Stimulated activated CD4-positive, alpha-beta T cell treated with anti-CD3 and anti-CD28 coated beads, Interleukin-2, amount 100 ng/mL, for 4 hours (primary cell): ENCODE measurements at regions not wholly inside any gene's neighbourhood (a gene's known extent, or its start where the extent isn't known, plus 50 kb on each side); places are given as distances from the start of the nearest gene placed in this dataset.

ENCODE experiments used
- DNase-seq: peaks from one replicate; pipeline ENCODE4 v3.0.0-alpha.2; 2020; ENCODE audit warnings: low read depth

DNA sequence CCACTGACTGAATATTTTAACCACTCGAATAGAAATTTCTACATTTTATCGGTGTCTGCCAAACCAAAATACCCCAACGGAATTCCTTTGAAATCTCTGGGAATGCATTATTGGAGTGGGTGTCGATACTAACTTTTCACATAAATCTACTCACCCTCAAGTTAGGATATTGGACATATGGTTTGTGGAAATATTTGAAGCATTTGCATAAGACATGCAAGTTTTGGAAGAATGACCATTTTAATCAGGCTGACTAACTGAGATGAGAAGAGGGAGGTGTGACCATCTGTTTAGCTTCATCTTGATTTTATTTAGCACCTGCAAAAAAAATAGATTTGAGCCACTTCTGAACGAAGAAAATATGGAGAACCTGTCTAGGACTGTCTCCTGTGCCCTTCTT, 61.2 kb downstream of the KLF6 start:
- no peak for DNase-seq

DNA sequence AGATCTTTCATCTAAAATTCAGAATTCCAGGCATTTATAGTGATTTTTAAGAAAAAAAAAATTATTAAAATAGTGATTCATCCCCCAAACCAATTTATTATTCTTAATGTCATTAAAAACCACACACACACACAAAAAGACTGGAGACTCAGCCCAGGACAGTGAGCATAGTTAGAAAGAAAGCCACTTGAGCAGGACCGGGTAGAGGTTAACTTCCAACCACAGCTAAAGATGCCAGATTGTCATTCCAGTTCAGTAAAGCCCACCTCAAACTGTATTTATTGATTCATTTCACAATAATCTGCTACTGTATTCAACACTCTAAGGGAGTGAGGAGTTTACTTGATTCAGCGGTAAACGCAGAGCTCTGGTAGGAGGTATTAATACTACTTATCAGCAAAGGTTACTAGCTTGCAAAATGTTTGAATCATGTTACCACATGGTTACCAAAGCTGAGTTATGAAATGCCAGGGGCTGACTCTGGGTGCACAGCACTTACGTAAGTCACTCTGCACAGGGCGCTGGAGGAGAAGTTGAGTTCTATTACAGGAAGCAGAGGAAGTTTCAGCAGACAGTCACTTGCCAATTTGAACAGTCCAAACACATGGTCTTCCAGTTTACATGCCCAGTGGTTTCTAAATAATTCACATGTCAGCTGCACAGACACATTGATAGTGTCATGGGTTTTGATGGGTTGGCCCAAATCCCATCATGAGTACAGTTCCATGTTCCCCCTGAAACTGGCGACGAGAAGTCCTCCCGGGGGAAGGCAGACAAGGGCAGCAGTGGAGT, 64.6 kb downstream of the KLF6 start:
- no peak for DNase-seq

- no peak for DNase-seq
These were observed 65.8 kb downstream of the KLF6 start for GRCh38 chr10:3719024-3719843.

DNA sequence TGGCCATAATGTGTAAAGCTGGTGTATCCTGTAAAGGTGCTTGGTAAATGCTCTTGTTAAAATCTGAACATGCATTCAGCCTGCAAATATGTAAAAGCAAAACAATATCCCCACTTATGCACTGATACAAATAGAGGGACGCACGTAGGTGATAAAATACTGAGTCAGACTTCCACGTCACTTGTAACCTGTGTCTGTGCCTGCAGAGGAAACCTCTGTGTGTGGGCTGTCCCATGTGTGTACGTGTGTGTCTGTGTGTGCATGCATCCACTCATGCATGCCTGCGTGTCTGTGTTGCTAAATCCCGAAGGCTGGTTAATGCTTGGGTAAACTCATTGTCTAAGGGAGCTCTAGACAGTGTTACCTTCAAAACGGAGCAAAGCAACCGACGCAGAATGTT, 68.9 kb downstream of the KLF6 start:
- no peak for DNase-seq

GRCh38 chr10:3714967-3715366, 70.0 kb downstream of the KLF6 start:
- no peak for DNase-seq

DNA sequence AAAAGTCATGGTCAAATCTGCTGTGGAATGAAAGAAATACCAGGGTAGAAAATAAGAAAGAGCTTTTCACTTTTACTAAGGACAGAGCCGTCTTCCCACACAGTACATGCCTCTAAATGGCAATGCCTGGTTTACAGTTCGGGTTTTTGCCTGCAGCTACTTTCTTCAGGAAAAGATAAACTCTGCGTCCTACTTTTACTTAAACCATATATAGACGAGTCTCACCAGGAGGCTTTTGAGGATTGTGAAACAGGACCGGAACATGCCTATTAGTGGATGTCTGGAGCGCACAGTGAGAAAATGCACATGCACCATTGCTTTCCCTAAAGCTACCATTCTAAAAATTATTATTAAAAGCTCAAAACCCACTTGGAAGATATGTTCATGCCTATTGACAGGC, 70.5 kb downstream of the KLF6 start:
- DNase-seq, result no peak

DNA sequence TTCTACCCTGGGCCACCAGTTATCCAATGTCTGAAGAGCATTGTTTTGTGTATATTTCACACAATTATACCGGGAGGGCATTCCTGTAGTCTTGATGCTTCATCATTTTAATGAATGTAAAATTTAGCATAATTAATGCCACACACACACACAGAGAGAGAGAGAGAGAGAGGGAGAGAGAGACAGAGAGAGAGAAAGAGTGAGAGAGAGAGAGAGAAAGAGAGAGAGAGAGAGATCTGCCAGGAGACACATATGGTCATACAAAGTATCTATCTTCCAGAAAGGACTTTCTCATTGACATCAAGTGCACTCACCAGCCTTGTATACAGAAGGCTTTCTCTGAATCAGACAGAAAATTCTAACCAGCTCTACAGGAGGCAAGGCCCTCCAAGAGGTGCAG, 72.3 kb downstream of the KLF6 start:
- DNase-seq, result no peak

- DNase-seq, result no peak
These were observed 73.1 kb downstream of the KLF6 start for GRCh38 chr10:3711918-3712317.

DNA sequence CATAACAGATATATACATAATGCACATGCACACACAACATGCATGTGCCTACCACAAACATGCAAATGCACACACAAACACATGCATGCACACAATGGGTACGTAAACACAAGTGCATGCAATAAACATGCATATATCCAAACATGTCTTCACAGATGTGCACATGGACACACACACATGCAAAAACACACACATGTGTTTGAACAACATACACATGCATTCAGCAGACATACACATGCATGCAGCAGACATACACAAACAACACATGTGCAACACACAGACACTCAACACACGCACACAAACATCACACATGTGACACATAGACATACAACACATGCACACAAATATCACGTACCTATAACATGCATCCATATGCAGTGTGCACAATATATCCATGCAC, 74.2 kb downstream of the KLF6 start:
- no peak for DNase-seq

- DNase-seq, result no peak
These were observed 75.5 kb downstream of the KLF6 start for GRCh38 chr10:3709456-3710060.

GRCh38 chr10:3708852-3709251, 76.2 kb downstream of the KLF6 start:
- DNase-seq, result no peak

DNA sequence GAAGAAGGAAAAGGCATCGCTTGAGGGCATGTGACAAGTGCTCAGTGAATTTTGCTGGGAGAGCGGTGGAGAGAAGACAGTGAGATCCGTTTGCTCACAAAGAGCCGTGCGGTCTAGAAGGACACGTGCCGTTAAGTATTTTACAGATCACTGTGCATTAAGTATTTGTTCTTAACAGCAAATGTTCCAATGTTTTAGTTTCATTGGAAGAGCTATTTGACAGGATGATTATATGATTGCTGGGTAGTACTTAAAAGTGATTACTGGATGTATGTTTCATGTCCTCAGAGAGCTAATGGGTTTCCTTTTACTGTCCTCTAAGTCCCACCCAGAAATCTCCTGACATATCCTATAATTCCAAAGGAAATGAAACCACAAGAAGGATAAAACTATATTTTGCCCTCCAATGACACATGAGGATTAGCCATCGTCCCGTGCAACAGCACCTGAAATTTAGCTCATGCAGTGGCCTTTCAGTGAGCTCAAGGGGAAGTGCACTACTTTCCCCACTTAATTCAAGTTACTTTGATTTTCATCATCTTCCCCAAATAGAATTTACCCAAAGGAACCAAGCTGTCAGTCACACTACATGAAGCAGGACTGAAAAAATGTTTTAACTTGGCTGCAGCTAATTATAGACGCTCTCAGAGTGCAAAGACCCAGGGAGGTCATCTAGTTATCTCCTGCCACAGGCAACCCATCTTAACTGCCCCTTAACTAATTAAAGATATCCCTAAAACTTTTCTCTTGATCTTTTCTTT, 80.3 kb downstream of the KLF6 start:
- no peak for DNase-seq

DNA sequence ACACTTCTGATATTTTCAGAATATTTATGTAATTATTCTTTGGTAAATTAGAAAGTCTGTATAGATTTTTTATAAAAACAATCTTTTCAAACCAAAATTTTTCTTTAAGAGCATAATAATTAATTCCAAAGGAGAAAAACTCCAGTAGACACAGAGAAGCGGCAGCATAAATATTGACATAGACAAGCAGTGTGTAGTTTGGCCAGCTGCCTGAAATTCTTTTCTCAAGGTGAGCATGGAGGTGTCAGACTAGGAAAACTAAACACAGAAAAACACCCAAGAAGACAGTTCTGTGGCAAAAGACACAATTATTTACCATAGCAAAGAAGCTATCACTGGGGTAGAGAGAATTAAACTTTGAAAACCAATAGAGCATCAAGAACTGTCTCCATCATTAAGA, 82.4 kb downstream of the KLF6 start:
- no peak for DNase-seq

GRCh38 chr10:3702056-3702546, 82.9 kb downstream of the KLF6 start:
- no peak for DNase-seq

DNA sequence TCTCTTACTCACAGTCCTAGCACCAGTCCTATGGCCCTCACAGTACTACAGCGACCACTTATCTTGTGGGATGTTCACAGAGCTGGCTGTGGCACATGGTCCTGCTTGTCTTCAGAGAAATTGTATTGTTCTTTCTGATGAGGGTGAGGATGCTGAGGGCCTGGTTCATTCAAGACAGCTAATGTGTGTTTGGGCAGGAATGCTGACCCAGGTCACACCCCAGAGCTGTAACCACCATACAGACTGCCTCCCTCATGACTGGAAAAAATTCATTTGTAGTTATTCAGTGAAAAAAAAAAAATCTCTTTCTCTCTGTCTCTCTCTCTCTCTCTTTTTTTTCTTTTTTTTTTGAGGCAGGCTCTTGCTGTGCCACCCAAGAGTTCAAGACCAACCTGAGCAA, 83.5 kb downstream of the KLF6 start:
- no peak for DNase-seq

DNA sequence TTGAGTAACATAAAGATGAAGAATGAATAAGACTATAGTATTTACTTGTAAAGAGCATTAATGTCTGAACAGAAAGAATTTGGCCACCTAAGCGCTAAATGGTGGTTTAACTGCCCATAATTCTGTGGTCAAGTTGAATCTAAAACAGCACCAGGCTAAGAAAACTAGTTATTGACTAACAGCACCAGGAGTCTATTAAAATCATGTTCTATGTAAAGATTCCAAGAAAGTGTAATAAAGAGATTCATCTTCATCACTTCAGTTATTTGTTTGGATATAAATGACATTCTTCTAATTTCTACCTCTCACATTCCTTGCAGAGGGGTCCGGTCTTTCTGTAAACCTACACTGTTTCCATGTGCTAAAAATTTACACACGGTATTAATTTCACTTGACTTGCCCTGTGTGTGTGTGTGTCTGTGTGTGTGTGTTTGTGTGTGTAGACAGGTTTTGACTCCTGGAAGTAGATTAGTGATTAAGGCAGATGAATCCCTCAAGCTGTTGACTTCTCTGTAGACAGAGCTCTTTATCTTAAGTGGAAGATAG, 84.4 kb downstream of the KLF6 start:
- DNase-seq, result no peak

GRCh38 chr10:3699916-3700315, 85.1 kb downstream of the KLF6 start:
- DNase-seq, result no peak

DNA sequence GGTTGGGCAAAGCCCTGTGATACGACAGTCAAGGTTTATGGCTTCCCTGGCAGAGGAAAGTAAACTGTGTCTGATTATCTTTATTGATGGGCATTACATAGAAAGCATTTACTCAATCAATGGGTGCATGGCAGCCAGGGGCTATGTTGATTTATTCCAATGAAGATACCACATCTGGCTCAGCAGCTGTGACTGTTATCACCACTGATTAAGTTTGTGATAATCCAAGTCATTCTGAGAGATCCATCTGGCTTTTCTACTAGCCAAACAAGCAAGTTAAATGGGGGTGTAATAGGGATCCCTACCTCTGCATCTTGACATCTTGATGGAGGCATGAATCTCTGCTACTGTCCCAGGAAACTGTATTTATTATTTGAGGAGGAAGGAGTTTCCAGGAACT, 86.7 kb downstream of the KLF6 start:
- no peak for DNase-seq

DNA sequence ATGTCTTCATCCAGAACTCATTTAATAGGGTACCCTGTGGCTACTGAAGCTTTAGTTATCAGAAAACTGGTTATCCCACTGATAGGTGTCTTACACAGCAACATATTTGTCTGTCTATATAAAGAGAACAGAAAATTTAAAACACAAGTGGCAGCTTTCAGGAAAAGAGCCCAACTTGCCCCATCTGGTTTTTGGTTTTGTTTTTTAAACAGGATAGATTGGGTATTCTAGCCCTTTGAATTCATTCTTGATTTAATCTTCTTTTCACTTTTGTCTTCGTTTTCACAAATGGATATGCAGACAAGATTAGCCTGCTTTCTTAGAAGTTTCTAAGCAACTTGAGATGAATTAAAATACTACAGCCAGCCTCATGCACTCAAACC, 91.3 kb downstream of the KLF6 start:
- no peak for DNase-seq

DNA sequence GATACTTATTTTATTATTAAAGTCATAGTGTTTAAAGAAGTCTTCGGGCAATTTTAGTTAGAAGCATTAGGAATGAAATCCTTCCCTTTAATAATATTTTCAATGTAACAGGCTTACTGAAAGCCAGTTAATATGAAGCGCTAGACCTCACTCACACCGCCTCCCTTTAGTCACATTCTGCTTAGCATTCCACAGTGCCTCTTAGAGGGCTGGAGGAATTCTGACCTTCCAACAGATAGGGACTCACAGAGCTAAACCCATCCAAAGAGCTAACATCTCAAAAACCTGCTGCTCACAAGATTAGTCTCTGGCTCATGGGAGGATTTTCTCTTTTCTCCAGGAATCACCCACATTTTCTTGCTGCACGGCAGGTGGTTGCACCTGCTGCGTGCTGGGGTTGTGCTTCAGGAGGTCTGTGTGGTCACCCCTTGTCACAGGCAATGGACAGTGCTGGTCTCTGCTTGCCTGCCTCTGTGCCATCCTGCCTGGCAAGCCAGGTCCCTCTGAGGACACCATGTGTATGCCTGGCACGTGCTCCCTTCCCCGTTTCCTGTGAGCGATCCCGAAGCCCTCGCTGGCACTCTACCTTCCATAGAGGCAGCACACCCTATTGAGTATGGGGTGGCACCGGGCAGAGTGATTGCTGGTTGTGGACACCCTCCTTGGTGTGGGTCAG, 91.8 kb downstream of the KLF6 start:
- no peak for DNase-seq

DNA sequence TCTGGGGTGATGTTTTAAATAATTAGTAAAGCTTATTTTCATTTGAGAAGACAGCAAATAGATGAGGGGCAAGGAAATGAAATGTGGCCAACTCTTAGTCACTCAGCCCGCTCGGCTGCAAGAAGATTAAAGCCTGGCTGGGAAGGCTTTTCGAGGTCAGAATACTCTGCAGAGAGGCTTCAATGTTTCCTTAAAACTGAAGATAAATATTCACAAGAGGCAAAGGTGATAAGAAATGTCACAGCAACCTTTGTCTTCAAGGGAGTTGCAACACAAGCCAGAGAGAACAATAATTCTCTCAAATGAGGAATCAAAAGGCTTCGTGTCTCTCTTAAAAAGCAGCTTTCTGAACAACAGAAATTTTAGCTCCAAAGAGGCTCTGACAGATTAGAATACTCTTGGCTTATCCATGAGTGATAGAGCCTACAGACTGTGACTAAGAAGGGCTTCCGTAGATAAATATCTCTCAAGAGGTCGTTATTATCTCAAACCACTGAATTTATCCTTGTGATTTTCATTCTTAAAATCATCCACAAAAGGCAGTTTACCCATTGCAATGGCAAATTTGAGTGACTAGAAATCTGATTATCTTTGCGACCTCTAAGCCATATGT, 92.5 kb downstream of the KLF6 start:
- DNase-seq, result no peak
